Activated CD4-positive, alpha-beta memory T cell treated with anti-CD3 and anti-CD28 coated beads, Interleukin-2, amount 10 ng/mL, durations not matched to agents 7 days and 5 days (primary cell): ENCODE measurements at regions not wholly inside any gene's neighbourhood (a gene's known extent, or its start where the extent isn't known, plus 50 kb on each side); places are given as distances from the start of the nearest gene placed in this dataset.

Source experiments
- CTCF ChIA-PET: fragments of 350-600 bp; sonication (Branson Sonifier 250); formaldehyde crosslinking; loops from one replicate; lab custom pipeline; 2021; ENCODE audit warnings: antibody characterized with exemption, inconsistent platforms; lab: Charles Lee
- POLR2A ChIA-PET: fragments of 350-600 bp; sonication (Branson Sonifier 250); formaldehyde crosslinking; loops from one replicate; lab custom pipeline; 2021; ENCODE audit warnings: antibody characterized with exemption; lab: Charles Lee
- DNase-seq: peaks from one replicate; pipeline ENCODE4 v3.0.0-alpha.2; 2020
- H3K27ac Mint-ChIP-seq: one replicate; pipeline ENCODE4 v1.8.0; 2021; ENCODE audit warnings: mild to moderate bottlenecking, mixed read lengths
- H3K27me3 Mint-ChIP-seq: one replicate; pipeline ENCODE4 v1.8.0; 2021; ENCODE audit warnings: mixed read lengths
- H3K36me3 Mint-ChIP-seq: one replicate; pipeline ENCODE4 v1.8.0; 2021; ENCODE audit warnings: low read depth, mixed read lengths
- H3K4me1 Mint-ChIP-seq: one replicate; pipeline ENCODE4 v1.8.0; 2021; ENCODE audit warnings: mixed read lengths
- H3K4me3 Mint-ChIP-seq: one replicate; pipeline ENCODE4 v1.8.0; 2021; ENCODE audit warnings: mild to moderate bottlenecking, mixed read lengths
- H3K9me3 Mint-ChIP-seq: one replicate; pipeline ENCODE4 v1.8.0; 2021; ENCODE audit warnings: mixed read lengths

DNA sequence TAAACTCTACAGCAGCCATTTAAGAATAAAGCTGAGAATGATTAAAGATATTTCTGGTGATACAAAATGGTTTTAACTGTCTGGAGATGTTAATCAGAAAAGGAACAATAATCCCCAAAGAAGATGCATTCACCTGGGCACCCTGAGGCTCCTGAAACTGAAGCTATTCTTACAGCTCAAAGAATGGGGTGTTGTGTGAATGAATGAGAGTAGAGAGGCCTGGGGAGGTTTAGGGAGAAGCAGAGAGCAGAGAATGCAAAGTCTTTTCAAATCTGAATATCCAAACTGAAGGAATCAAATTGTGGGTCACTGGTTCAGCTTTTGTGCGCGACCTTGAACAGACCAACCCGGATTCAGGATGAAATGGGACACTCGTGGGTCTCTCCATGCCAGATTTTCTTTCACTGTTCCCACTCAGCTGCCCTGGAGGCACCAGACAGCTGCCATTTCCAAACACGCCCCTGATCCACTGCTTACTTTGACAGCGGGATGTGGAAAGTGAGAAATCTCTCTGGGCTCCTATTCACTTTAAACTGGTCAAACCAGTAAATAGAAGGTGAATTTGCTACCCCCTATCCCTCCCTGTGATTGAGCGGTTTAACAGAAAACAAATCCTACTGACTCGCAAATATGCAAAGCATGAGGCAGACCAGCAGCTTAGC is 485.5 kb upstream of the THBS1 start:
- CTCF ChIA-PET = no interaction called here
- Mint-ChIP-seq H3K4me1 (no peaks in the 10 kb centered on the region), H3K36me3 (no peaks in the 10 kb centered on the region), H3K27me3 (peaks cover 13% of the 10 kb centered on the region), H3K9me3 (no peaks in the 10 kb centered on the region), H3K27ac (no peak overlapping the region), H3K4me3 (no peak overlapping the region)
- DNase-seq = no peak
- POLR2A ChIA-PET = no interaction called here

DNA sequence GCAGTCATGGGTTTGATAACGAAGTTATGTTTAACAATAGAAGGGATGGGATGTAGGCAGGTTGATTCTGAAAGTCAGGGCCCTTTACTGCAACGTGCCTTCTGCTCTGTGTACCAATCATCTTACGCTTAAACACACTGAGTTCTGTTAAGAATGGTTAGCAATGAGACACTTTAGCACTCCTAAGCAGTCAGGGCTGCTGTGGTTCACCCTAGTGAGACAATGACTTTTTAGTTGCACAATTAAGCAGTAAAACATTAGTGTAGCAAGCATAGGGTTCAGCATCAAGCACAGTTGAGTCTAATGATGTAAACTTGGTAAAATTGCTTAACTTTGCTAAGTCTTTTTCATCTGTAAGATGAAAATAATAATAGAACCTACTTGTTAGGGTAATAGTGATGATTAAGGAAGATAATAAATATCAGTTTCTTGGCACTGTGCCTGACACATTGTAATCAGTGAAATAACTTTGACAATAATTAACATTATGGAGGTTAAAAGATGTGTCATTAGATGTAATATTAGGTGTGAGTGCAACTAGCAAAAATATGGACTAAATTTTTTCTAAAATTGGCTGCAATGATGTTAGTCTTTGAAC is 484.2 kb upstream of the THBS1 start:
- Mint-ChIP-seq H3K36me3 (no peaks in the 10 kb centered on the region), H3K9me3 (no peaks in the 10 kb centered on the region), H3K4me3 (no peak overlapping the region), H3K27ac (no peak overlapping the region), H3K4me1 (no peaks in the 10 kb centered on the region), H3K27me3 (peaks cover 17% of the 10 kb centered on the region)
- CTCF ChIA-PET = no interaction called here
- no peak for DNase-seq
- POLR2A ChIA-PET = no interaction called here

DNA sequence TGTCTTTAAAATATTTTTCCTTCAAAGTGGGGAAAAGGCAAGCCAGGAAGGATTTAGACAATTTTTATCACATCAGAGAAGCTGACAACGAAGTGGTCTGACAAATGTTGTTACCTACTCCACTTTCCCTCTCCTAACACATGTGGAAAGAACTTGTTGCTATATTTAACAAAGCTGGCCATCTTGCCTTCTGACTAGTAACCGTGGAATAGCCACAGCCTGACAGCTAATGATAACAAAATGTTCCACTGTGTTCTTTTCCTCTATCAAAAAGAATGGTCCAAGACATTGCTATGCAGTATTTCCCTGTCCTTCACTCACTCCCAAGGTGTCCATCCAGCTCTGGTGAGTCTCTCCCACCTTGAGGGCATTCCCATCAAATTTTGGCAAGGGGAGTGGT is 481.4 kb upstream of the THBS1 start:
- no peaks in the 10 kb centered on the region for H3K36me3 Mint-ChIP-seq
- ChIA-PET CTCF (no interaction called here), POLR2A (no interaction called here)
- H3K9me3 Mint-ChIP-seq = no peaks in the 10 kb centered on the region
- H3K4me1 Mint-ChIP-seq = no peaks in the 10 kb centered on the region
- DNase-seq = no peak
- H3K4me3 Mint-ChIP-seq = no peak overlapping the region
- H3K27ac Mint-ChIP-seq = no peak overlapping the region
- peaks cover 18% of the 10 kb centered on the region for H3K27me3 Mint-ChIP-seq

DNA sequence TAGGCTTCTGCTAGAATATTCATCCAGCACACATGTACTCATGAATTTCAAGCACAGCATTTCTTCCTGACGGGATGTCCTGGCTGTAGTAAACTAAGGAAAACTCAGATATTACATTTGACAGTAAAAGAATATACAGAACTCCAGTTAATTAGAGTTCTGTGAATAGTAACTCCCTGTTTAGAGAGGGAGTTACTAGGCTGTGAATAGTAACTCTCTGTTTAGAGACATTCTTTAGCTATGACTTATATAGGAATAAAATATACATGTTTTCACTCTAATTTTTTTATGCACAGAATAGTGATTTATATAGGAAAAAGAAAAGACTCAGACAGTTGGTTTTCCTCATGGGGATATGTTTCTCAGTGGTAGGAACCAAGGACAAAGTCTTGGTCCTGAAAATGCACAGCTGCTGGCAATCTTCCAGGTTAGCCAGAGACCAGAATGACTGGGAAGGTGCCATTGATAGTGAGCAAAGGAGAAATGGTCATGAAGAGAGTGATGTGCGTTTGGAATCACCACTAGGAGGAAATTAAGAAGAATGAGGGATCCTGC is 480.7 kb upstream of the THBS1 start:
- ChIA-PET CTCF (no interaction called here), POLR2A (no interaction called here)
- DNase-seq = no peak
- Mint-ChIP-seq H3K36me3 (no peaks in the 10 kb centered on the region), H3K4me1 (no peaks in the 10 kb centered on the region), H3K27me3 (peaks cover 17% of the 10 kb centered on the region), H3K27ac (no peak overlapping the region), H3K4me3 (no peak overlapping the region), H3K9me3 (no peaks in the 10 kb centered on the region)

DNA sequence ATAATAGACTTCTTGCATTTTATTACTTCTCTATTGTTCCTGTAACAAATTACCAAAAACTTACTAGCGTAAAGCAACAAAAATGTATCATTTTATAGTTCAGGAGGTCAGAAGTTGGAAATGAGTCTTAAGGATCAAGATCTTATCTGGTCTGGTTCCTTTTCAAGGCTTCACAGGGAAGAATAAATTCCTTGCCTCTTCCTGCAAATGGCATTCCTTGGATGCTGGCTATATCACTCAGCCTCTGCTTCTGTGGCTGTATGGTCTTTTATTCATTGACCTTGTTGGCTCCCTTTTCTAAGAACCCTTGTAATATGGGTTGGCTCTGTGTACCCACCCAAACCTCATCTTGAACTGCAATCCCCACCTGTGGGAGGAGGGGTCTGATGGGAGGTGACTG is 478.4 kb upstream of the THBS1 start:
- no peak for DNase-seq
- H3K36me3 Mint-ChIP-seq = no peaks in the 10 kb centered on the region
- ChIA-PET CTCF (no interaction called here), POLR2A (no interaction called here)
- no peaks in the 10 kb centered on the region for H3K9me3 Mint-ChIP-seq
- H3K27ac Mint-ChIP-seq = no peak overlapping the region
- H3K4me1 Mint-ChIP-seq = no peaks in the 10 kb centered on the region
- no peak overlapping the region for H3K4me3 Mint-ChIP-seq
- peaks cover 14% of the 10 kb centered on the region for H3K27me3 Mint-ChIP-seq

DNA sequence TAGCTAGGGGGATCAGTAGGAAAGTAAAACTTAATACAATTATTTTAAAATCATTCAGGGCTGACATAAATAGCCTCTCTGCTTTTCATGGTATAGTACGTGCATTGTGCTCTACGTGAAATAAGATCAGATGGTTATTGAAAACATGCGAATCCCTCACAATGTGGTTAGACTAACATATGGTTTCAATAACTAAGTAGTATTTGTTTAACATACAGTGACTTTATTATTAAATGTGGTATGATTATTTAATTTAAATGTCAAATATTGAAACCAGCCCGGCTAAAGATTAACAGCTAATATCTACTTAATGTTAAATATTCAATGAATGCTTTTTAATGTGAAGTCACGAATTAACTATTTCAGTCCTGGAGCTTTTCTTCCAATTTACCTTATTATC is 473.9 kb upstream of the THBS1 start:
- Mint-ChIP-seq H3K9me3 (no peaks in the 10 kb centered on the region), H3K4me3 (no peak overlapping the region), H3K27ac (no peak overlapping the region), H3K27me3 (peaks cover 5% of the 10 kb centered on the region), H3K4me1 (no peaks in the 10 kb centered on the region), H3K36me3 (no peaks in the 10 kb centered on the region)
- POLR2A ChIA-PET = no interaction called here
- no peak for DNase-seq
- CTCF ChIA-PET = no interaction called here

DNA sequence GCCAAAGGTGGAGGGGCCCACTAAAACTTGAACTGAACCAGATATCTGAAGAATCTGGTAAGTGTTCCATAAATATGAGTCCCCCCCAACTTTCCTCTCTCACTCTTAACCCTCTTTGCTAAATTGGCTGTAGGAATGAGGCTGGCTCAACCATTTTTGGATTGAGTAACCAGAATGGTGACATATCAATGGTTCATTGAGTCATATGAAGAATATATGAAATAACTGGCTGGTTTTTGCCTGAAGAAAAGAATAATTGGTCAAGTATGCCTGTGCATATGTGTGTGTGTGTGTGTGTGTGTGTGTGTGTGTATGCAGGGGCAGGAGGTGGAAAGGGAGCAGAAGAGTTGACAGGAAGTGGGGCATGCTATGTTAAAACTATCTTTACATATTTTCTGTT is 472.9 kb upstream of the THBS1 start:
- Mint-ChIP-seq H3K4me1 (no peaks in the 10 kb centered on the region), H3K36me3 (no peaks in the 10 kb centered on the region), H3K27ac (no peak overlapping the region), H3K4me3 (no peak overlapping the region), H3K9me3 (no peaks in the 10 kb centered on the region), H3K27me3 (peaks cover 7% of the 10 kb centered on the region)
- DNase-seq = no peak
- CTCF ChIA-PET = no interaction called here
- POLR2A ChIA-PET = no interaction called here

DNA sequence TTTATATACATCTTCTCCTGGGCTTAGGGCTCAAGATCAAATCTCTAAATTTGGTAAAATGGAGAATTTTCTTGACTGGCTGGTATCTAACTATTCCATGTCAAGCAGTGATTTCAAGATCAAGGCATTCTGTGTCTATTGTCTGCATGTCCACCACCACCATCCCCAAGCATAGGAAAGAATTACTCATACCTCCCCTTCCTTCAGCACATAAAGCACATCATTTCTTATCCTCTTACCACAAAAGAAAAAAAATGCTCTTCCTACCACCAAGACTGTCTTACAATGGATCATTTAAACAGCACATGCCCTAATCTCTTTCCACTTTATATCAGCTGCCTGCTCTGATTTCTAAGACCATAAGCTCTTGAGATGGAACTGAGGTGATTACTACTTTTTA is 470.5 kb upstream of the THBS1 start:
- Mint-ChIP-seq H3K4me3 (no peak overlapping the region), H3K27me3 (peaks cover 12% of the 10 kb centered on the region), H3K4me1 (no peaks in the 10 kb centered on the region), H3K36me3 (no peaks in the 10 kb centered on the region), H3K9me3 (no peaks in the 10 kb centered on the region), H3K27ac (no peak overlapping the region)
- ChIA-PET POLR2A (no interaction called here), CTCF (no interaction called here)
- no peak for DNase-seq

DNA sequence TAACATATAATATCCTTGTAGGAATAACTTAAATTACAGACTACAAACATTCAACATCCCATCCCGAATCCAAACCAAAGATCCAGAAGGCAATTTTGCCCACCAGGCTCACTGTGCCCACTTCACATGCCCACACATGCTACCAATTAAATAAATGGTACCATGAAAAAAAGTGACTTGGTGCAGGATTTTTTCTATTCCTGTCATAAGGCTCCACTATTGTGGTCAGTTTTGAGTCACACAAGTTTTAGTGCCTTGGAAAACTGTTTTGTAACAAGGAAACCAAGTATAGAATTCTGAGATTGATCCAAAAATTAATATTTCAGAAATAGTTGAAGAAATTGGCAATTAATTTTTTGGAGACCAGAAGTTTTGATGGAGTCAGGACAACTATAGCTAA is 470.1 kb upstream of the THBS1 start:
- H3K27ac Mint-ChIP-seq = no peak overlapping the region
- DNase-seq = no peak
- no peaks in the 10 kb centered on the region for H3K36me3 Mint-ChIP-seq
- H3K4me3 Mint-ChIP-seq = no peak overlapping the region
- peaks cover 12% of the 10 kb centered on the region for H3K27me3 Mint-ChIP-seq
- H3K4me1 Mint-ChIP-seq = no peaks in the 10 kb centered on the region
- H3K9me3 Mint-ChIP-seq = no peaks in the 10 kb centered on the region
- ChIA-PET POLR2A (no interaction called here), CTCF (no interaction called here)

DNA sequence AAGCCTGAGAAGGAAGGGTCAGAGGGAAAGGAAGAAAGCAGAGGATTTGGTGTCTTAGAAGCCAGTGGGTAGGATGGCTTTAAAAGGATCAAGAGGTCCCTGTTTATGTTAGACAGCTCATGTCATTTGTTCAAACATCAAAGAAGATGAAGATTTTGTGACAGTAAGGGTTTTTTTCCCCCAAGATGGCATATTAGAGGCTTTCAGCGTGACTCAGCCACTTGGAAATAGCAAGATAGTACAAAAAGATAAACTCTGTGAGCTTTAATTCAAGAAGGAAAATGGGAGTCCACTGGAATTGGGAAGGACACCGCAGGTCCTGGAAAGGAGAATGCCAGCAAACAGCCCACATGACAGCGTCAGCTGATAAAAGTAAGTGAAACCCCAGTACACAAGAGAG is 467.1 kb upstream of the THBS1 start:
- Mint-ChIP-seq H3K4me3 (no peak overlapping the region), H3K9me3 (no peaks in the 10 kb centered on the region), H3K27ac (no peak overlapping the region), H3K36me3 (no peaks in the 10 kb centered on the region), H3K4me1 (no peaks in the 10 kb centered on the region), H3K27me3 (peaks cover 26% of the 10 kb centered on the region)
- ChIA-PET CTCF (no interaction called here), POLR2A (no interaction called here)
- no peak for DNase-seq

DNA sequence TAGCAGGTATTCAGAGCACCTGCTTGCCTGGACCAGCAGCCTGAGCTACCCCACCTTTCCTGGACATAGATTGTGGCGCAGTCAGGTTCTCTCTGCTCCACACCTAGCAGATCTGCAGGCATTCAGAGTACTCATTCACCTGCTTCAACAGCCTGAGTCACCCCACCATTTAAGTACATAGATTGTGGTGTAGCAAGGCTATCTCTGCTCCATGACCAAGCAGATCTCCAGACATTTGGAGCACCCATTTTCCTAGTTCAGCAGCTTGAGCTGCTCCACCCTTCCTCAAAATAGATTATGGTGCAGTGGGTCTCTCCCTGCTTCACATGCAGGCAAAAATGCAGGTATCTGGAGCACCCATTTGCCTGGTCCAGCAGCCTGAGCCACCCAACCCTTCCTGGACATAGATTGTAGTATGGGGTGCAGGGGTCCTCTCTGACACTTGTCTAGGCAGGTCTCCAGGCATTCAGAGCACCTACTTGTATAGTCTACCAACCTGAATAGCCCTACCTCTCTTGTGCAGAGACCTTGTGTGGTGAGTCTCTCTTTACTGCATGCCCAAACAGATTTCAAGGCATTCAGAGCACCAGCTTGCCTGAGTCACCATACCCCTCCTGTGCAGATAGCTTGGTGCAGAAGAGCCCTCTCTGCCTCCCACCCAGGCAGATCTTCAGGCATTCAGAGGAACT is 466.0 kb upstream of the THBS1 start:
- no peak for DNase-seq
- no peaks in the 10 kb centered on the region for H3K36me3 Mint-ChIP-seq
- ChIA-PET CTCF (no interaction called here), POLR2A (no interaction called here)
- peaks cover 26% of the 10 kb centered on the region for H3K27me3 Mint-ChIP-seq
- H3K9me3 Mint-ChIP-seq = no peaks in the 10 kb centered on the region
- no peak overlapping the region for H3K27ac Mint-ChIP-seq
- no peaks in the 10 kb centered on the region for H3K4me1 Mint-ChIP-seq
- no peak overlapping the region for H3K4me3 Mint-ChIP-seq

DNA sequence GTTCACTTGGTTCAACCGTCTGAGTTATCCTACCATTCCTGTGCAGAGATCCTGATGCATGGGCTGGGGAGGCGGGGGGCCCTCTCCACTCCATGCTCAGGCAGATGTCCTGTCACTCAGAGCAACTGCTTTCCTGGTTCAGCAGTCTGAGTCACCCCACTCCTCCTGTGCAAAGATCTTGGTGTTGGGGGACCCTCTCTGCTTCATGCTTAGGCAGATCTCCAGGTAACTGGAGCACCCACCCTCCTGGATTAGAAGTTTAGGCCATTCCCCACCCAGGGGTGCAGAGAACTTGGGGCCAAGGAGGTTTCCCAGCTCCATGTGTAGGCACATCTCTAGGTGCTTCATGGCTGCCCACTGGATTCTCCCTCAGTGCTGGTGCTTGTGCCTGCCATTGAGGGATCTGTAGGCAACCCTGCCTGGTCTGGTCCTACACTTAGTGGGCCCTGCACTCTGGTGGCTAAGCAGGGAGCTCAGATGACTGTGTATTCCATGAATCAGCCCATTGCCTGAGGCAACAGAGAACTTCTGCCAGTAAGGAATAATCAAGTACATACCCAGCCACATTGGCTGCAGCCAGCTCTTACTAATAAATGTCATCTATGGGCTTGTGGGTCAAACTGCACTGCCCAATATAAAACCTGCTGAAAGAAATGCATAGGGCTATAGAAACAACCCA is 465.4 kb upstream of the THBS1 start:
- Mint-ChIP-seq H3K27me3 (peaks cover 30% of the 10 kb centered on the region), H3K36me3 (no peaks in the 10 kb centered on the region), H3K4me3 (no peak overlapping the region), H3K4me1 (no peaks in the 10 kb centered on the region), H3K9me3 (no peaks in the 10 kb centered on the region), H3K27ac (no peak overlapping the region)
- no peak for DNase-seq
- POLR2A ChIA-PET = no interaction called here
- CTCF ChIA-PET = no interaction called here

DNA sequence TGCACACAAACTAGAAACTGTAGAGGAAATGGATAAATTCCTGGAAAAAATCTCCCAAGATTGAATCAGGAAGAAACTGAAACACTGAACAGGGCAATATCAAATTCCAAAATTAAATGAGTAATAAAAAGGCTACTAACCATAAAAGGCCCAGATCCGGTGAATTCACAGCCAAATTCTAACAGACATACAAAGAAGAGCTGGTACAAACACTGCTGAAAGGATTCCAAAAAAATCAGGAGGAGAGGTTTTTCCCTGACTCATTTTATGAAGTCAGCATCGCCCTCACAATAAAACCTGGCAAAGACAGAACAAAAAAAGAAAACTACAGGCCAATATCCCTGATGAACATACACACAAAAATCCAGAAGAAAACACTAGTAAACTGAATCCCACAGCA is 462.4 kb upstream of the THBS1 start:
- H3K27ac Mint-ChIP-seq = no peak overlapping the region
- ChIA-PET CTCF (no interaction called here), POLR2A (no interaction called here)
- H3K4me1 Mint-ChIP-seq = no peaks in the 10 kb centered on the region
- H3K36me3 Mint-ChIP-seq = no peaks in the 10 kb centered on the region
- peaks cover 29% of the 10 kb centered on the region for H3K27me3 Mint-ChIP-seq
- no peak overlapping the region for H3K4me3 Mint-ChIP-seq
- DNase-seq = no peak
- no peaks in the 10 kb centered on the region for H3K9me3 Mint-ChIP-seq
